Activated B cell treated with CpG ODN at 0.5 μM for 24 hours (primary cell): ENCODE measurements at regions not wholly inside any gene's neighbourhood (a gene's known extent, or its start where the extent isn't known, plus 50 kb on each side); places are given as distances from the start of the nearest gene placed in this dataset.

Experiments
- ATAC-seq: fragments of 200-7000 bp; cut with Tn5 transposase; one replicate; pipeline ENCODE4 v1.10.0; 2021; ENCODE audit warnings: low read depth, mild to moderate bottlenecking, moderate library complexity
- CTCF ChIA-PET: fragments of 350-600 bp; sonication (Branson Sonifier 250); formaldehyde crosslinking; loops from one replicate; lab custom pipeline; 2021; ENCODE audit warnings: antibody characterized with exemption; lab: Charles Lee
- POLR2A ChIA-PET: fragments of 350-600 bp; sonication (Branson Sonifier 250); formaldehyde crosslinking; loops from one replicate; lab custom pipeline; 2021; ENCODE audit warnings: antibody characterized with exemption; lab: Charles Lee
- DNase-seq: peaks from one replicate; pipeline ENCODE4 v3.0.0; 2022
- H3K27ac Mint-ChIP-seq: one replicate; pipeline ENCODE4 v1.8.0; 2020; ENCODE audit warnings: mixed read lengths
- H3K27me3 Mint-ChIP-seq: one replicate; pipeline ENCODE4 v1.8.0; 2021; ENCODE audit warnings: mixed read lengths
- H3K36me3 Mint-ChIP-seq: one replicate; pipeline ENCODE4 v1.8.0; 2021; ENCODE audit warnings: low read depth, mixed read lengths
- H3K4me1 Mint-ChIP-seq: one replicate; pipeline ENCODE4 v1.8.0; 2021; ENCODE audit warnings: mixed read lengths
- H3K4me3 Mint-ChIP-seq: one replicate; pipeline ENCODE4 v1.8.0; 2020; ENCODE audit warnings: mild to moderate bottlenecking, mixed read lengths
- H3K9me3 Mint-ChIP-seq: one replicate; pipeline ENCODE4 v1.8.0; 2020; ENCODE audit warnings: mixed read lengths
- intact Hi-C: fragments of 100-400 bp; cut with micrococcal nuclease; formaldehyde crosslinking; loops from one replicate; pipeline ENCODE4 v1.15.1; 2024
- TF ChIP-seq, protein P1 (sequence below): fragments of 200-600 bp; IDR thresholded peaks from one replicate; pipeline ENCODE4 v1.8.0; 2022; ENCODE audit warnings: antibody characterized with exemption, mild to moderate bottlenecking

GRCh38 chr2:196274387-196274809 is 103.0 kb upstream of the STK17B start:
- H3K27me3 Mint-ChIP-seq, result no peaks in the 10 kb centered on the region
- ChIA-PET POLR2A (interaction anchor here (0.8 to 4.3 kb wide), 11 partner anchors 13 to 196 kb away, joined by 3 to 114 read pairs (median 22); partner anchors contain the start of gene STK17B), CTCF (interaction anchor here (1.2 to 6.9 kb wide), 7 partner anchors 8 to 195 kb away, joined by 3 to 106 read pairs (median 6); no protein-coding TSS in a partner anchor)
- no peaks in the 10 kb centered on the region for H3K36me3 Mint-ChIP-seq
- peak overlapping the region; percentile 95 for H3K27ac Mint-ChIP-seq
- TF ChIP-seq, protein P1, sequence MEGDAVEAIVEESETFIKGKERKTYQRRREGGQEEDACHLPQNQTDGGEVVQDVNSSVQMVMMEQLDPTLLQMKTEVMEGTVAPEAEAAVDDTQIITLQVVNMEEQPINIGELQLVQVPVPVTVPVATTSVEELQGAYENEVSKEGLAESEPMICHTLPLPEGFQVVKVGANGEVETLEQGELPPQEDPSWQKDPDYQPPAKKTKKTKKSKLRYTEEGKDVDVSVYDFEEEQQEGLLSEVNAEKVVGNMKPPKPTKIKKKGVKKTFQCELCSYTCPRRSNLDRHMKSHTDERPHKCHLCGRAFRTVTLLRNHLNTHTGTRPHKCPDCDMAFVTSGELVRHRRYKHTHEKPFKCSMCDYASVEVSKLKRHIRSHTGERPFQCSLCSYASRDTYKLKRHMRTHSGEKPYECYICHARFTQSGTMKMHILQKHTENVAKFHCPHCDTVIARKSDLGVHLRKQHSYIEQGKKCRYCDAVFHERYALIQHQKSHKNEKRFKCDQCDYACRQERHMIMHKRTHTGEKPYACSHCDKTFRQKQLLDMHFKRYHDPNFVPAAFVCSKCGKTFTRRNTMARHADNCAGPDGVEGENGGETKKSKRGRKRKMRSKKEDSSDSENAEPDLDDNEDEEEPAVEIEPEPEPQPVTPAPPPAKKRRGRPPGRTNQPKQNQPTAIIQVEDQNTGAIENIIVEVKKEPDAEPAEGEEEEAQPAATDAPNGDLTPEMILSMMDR, result no peak
- DNase-seq (no peak), ATAC-seq (peak; percentile 28)
- H3K9me3 Mint-ChIP-seq, result no peaks in the 10 kb centered on the region
- H3K4me3 Mint-ChIP-seq, result peak overlapping the region; percentile 36
- intact Hi-C loops, result loop anchor here (1.0 kb wide), 2 partner anchors 11 to 24 kb away; no protein-coding TSS in a partner anchor
- peaks cover 60% of the 10 kb centered on the region for H3K4me1 Mint-ChIP-seq

GRCh38 chr2:196275646-196276352 is 104.4 kb upstream of the STK17B start:
- POLR2A ChIA-PET, result interaction anchor here (0.7 to 4.3 kb wide), 26 partner anchors 9 to 423 kb away, joined by 3 to 114 read pairs (median 8); partner anchors contain the start of genes DNAH7 and STK17B
- Mint-ChIP-seq H3K9me3 (no peaks in the 10 kb centered on the region), H3K36me3 (no peaks in the 10 kb centered on the region), H3K27ac (peak overlapping the region; percentile 95), H3K27me3 (no peaks in the 10 kb centered on the region), H3K4me3 (peak overlapping the region; percentile 72), H3K4me1 (peaks cover 48% of the 10 kb centered on the region)
- CTCF ChIA-PET, result interaction anchor here (0.8 to 6.9 kb wide), 40 partner anchors 9 to 208 kb away, joined by 3 to 106 read pairs (median 6); partner anchors contain the start of genes DNAH7 and STK17B
- intact Hi-C loops, result loop anchor here (1.0 to 5.0 kb wide), 7 partner anchors 7 to 618 kb away; partner anchors contain the start of gene SLC39A10
- DNase-seq (no peak), ATAC-seq (peak; percentile 57)
- TF ChIP-seq, protein P1, result no peak

DNA sequence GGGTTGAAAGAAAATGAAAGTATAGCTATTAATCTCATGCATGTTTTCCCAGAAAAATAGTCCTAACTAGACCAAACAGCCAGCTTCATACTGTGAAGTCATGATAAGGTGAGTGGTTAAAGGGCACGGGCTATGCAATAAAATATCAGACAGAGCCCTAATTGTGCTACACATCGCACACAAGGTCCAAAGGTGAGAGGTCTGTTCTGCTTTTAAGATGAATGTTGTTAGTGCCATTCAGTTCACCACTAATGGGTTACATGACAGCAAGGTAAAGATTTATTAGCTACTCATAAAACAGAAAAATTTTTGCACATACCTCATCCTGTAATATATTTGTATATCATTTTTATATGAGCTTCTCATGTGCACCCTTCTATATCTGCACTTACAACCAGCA is 105.0 kb upstream of the STK17B start:
- Mint-ChIP-seq H3K4me1 (peaks cover 44% of the 10 kb centered on the region), H3K36me3 (no peaks in the 10 kb centered on the region), H3K27me3 (no peaks in the 10 kb centered on the region), H3K9me3 (no peaks in the 10 kb centered on the region), H3K27ac (peak overlapping the region; percentile 95), H3K4me3 (peak overlapping the region; percentile 72)
- ATAC-seq (peak; percentile 27), DNase-seq (no peak)
- intact Hi-C loops, result loop anchor here (1.0 to 5.0 kb wide), 5 partner anchors 8 to 619 kb away; partner anchors contain the start of gene SLC39A10
- CTCF ChIA-PET, result interaction anchor here (0.8 to 6.9 kb wide), 41 partner anchors 10 to 208 kb away, joined by 3 to 106 read pairs (median 5); partner anchors contain the start of genes DNAH7 and STK17B
- POLR2A ChIA-PET, result interaction anchor here (0.7 to 4.3 kb wide), 28 partner anchors 10 to 208 kb away, joined by 3 to 114 read pairs (median 8); partner anchors contain the start of genes DNAH7 and STK17B
- TF ChIP-seq, protein P1, result no peak

DNA sequence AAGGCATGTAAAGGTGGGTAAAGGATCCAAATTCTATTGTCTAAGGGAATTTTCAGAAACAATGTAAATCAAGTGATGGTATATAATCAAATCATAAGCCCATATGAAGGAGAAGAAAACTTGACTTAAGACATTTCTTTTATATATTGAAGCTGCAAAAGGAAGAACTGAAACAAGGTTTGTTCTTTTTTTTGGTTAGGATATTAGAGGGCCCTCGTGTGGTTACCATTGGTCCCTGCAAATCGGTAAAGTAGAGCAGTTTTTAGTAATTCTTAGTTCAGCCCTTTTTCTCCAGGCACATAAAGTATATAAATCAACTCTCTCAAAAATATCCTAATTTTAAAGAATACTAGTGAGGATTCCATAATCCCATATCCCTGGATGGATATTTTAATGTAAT is 105.6 kb upstream of the STK17B start:
- H3K27ac Mint-ChIP-seq, result peak overlapping the region; percentile 95
- ATAC-seq (peak; percentile 48), DNase-seq (no peak)
- H3K4me3 Mint-ChIP-seq, result no peak overlapping the region
- ChIA-PET CTCF (interaction anchor here (0.8 to 6.9 kb wide), 37 partner anchors 9 to 209 kb away, joined by 3 to 106 read pairs (median 6); partner anchors contain the start of genes DNAH7 and STK17B), POLR2A (interaction anchor here (0.9 to 4.3 kb wide), 21 partner anchors 14 to 198 kb away, joined by 3 to 114 read pairs (median 13); partner anchors contain the start of gene STK17B)
- no peaks in the 10 kb centered on the region for H3K36me3 Mint-ChIP-seq
- no peaks in the 10 kb centered on the region for H3K27me3 Mint-ChIP-seq
- peaks cover 41% of the 10 kb centered on the region for H3K4me1 Mint-ChIP-seq
- intact Hi-C loops, result loop anchor here (1.0 to 5.0 kb wide), 8 partner anchors 12 to 620 kb away; partner anchors contain the start of gene SLC39A10
- H3K9me3 Mint-ChIP-seq, result no peaks in the 10 kb centered on the region
- TF ChIP-seq, protein P1, result peak; percentile 34
